Left ventricle myocardium inferior (tissue), 1 donor: ENCODE measurements at regions not wholly inside any gene's neighbourhood (a gene's known extent, or its start where the extent isn't known, plus 50 kb on each side); places are given as distances from the start of the nearest gene placed in this dataset.

Experiments
- DNase-seq: peaks from one replicate; pipeline ENCODE4 v3.0.0-alpha.2; 2020
- H3K27ac ChIP-seq: fragments of 200-600 bp; replicated peaks from 2 replicates; pipeline ENCODE4 v1.8.0; 2021
- H3K27me3 ChIP-seq: fragments of 200-600 bp; 2 replicates; pipeline ENCODE4 v1.8.0; 2021; ENCODE audit warnings: low read depth
- H3K36me3 ChIP-seq: fragments of 200-600 bp; 2 replicates; pipeline ENCODE4 v1.8.0; 2021
- H3K4me1 ChIP-seq: fragments of 200-600 bp; 2 replicates; pipeline ENCODE4 v1.8.0; 2021
- H3K4me3 ChIP-seq: fragments of 200-600 bp; 2 replicates; pipeline ENCODE4 v1.8.0; 2021; ENCODE audit warnings: mild to moderate bottlenecking, moderate library complexity
- H3K9me3 ChIP-seq: fragments of 200-600 bp; replicated peaks from 2 replicates; pipeline ENCODE4 v1.8.0; 2021
- CTCF ChIP-seq: fragments of 200-600 bp; IDR thresholded peaks from 2 replicates; pipeline ENCODE4 v1.8.0; 2021; ENCODE audit warnings: antibody characterized with exemption, mild to moderate bottlenecking, borderline replicate concordance
- intact Hi-C: fragments of 100-400 bp; cut with micrococcal nuclease; formaldehyde crosslinking; loops from one replicate; pipeline ENCODE4 v1.11.0; 2022
- donor health status: DM: no; HTN: yes; CAD: no; lungs with severe emphysema.

- intact Hi-C loops: no loop called here
- H3K9me3 ChIP-seq: no peaks in the 10 kb centered on the region
- no peaks in the 10 kb centered on the region for H3K36me3 ChIP-seq
- no peak for DNase-seq
- H3K4me3 ChIP-seq: no peak overlapping the region
- H3K4me1 ChIP-seq: no peaks in the 10 kb centered on the region
- no peak for TF ChIP-seq CTCF
- no peak overlapping the region for H3K27ac ChIP-seq
- peaks cover 23% of the 10 kb centered on the region for H3K27me3 ChIP-seq
Observed at GRCh38 chr20:24039196-24039595, 50.6 kb upstream of the GGTLC1 start.
